ENCODE measurements at regions not wholly inside any gene's neighbourhood (a gene's known extent, or its start where the extent isn't known, plus 50 kb on each side); places are given as distances from the start of the nearest gene placed in this dataset.
"Not testable (repeated sequence)": the region's sequence is repeated elsewhere in the genome, so short reads cannot be mapped to it uniquely, and the experiment has no call there.

DNA sequence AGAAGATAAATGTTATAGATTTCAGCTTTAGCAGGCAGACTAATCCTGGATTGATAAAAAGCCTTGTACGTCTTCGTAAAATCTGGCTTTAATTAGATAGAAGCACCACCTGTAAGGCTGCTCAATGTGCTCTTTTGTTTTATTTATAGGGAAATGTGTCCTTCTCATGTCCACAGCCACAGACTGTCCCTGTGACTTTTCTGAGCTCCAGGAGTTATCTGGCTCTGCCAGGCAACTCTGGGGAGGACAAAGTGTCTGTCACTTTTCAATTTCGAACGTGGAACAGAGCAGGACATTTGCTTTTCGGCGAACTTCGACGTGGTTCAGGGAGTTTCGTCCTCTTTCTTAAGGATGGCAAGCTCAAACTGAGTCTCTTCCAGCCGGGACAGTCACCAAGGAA is 257.4 kb downstream of the SPATA31A7 start:
- H3K4me3 ChIP-seq; intact Hi-C loops (cut with DNase I); H3K9me3 ChIP-seq; H3K27me3 ChIP-seq; DNase-seq; H3K27ac ChIP-seq; H3K36me3 ChIP-seq; H3K4me1 ChIP-seq: not testable (repeated sequence)
- WGBS, 2 donors, result no CpG with 5 or more reads among the region's 10 CpGs
- ATAC-seq, result peak in 2 of 8 donors; percentile 25 to 80

DNA sequence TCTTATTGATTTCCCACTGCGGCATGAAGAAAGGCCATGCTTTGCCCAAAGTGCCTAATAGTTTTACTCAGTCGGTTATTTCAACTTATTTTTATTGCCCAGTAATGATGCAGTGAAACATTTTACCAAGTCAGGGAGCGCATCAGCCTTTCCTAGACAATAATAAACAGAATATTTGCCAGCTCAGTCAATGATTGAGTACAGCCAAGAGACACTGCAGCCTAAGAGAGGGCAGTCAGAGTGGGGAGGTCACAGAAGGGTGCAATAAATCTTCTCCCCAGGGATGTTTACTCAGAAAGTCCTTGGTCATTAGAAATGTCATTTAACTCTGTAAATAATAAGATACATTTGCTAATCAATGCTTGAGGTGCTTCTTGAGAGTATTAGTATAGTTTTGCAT is 271.0 kb downstream of the SPATA31A7 start:
- H3K4me3 ChIP-seq; intact Hi-C loops (cut with DNase I); H3K9me3 ChIP-seq; H3K27ac ChIP-seq; ATAC-seq; H3K36me3 ChIP-seq; H3K27me3 ChIP-seq; H3K4me1 ChIP-seq; DNase-seq: not testable (repeated sequence)
- no CpG with 5 or more reads among the region's 3 CpGs for WGBS, 2 donors
